GM18505 (cell line): ENCODE measurements at regions not wholly inside any gene's neighbourhood (a gene's known extent, or its start where the extent isn't known, plus 50 kb on each side); places are given as distances from the start of the nearest gene placed in this dataset.

ENCODE experiments used
- ATAC-seq: cut with Tn5 transposase; IDR thresholded peaks from one replicate; pipeline ENCODE4 v1.9.1; 2021; ENCODE audit not compliant: unreplicated experiment
- POLR2A ChIP-seq: IDR thresholded peaks from 4 replicates; pipeline ENCODE4 v1.6.1; 2011; ENCODE audit warnings: borderline replicate concordance; ENCODE audit not compliant: insufficient read depth, insufficient read length; ENCODE audit errors: extremely low read depth

GRCh38 chr10:2933071-2933470 lies 134.3 kb upstream of the PFKP start:
- no peak for TF ChIP-seq POLR2A
- ATAC-seq, result no peak

- no peak for TF ChIP-seq POLR2A
- ATAC-seq, result no peak
Measured at GRCh38 chr10:2929480-2930258, 137.7 kb upstream of the PFKP start.

GRCh38 chr10:2927958-2928840 lies 139.1 kb upstream of the PFKP start:
- no peak for TF ChIP-seq POLR2A
- ATAC-seq, result peak; percentile 85

GRCh38 chr10:2926918-2927660 lies 140.3 kb upstream of the PFKP start:
- no peak for ATAC-seq

GRCh38 chr10:2925631-2926030 lies 141.7 kb upstream of the PFKP start:
- ATAC-seq, result no peak
- TF ChIP-seq POLR2A, result no peak

More at GRCh38 chr10:2926918-2927660, 140.3 kb upstream of the PFKP start:
- no peak for TF ChIP-seq POLR2A

DNA sequence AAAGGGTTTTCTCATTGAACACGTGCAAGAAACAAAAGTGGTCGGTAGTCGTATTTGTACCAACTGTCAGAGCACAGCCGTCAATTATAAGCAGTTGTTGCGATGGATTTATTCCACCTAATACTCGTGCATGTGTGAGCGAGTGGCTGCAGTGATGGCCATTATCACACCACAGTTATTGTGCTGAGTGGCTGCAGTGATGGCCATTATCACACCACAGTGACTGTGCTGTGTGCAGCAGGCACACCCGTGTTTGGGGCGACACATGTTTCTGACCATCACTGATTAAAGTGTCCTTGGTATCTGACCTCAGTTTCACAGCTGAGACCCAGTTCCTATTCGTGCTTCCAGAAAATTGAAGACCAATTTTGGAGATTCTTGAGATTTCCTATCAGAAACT lies 142.9 kb upstream of the PFKP start:
- TF ChIP-seq POLR2A, result no peak
- ATAC-seq, result no peak

DNA sequence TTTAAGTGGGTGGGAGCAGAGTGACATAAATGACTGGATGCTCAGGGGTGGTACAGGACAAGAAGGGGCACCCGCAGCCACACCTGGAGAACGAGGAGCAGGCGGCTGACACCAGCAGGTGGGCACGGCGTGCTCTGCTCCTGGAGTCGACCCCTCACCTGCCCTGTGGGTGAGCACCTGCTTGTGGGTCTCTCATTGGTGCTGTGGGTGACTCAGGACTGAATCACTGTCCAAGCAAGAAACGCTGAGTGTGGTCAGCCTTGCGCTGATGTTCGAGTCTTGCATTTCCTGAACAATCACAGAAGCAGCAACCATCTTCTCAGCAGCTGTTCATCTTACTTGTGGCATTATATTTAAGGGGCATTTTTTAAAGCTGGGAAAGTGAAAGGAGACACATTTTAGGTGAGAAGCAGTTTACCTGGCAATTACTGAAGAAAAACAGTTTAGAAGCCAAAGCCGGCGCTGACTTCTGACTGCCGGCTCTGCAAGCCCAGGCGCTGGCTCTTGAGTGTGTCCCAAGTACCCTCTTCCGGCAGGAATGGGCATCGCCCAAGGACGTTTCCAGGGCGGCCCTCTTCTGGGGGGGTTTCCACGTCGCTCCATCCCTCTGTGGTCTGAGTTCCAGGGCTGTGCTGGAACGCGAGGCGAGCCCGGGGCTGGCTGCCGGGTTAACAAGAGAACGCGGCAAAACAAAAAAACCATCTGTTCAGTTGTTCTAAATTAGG lies 145.2 kb upstream of the PFKP start:
- TF ChIP-seq POLR2A, result no peak
- ATAC-seq, result no peak

GRCh38 chr10:2920637-2921036 lies 146.7 kb upstream of the PFKP start:
- no peak for TF ChIP-seq POLR2A

GRCh38 chr10:2920168-2920567 lies 147.2 kb upstream of the PFKP start:
- TF ChIP-seq POLR2A, result no peak
- no peak for ATAC-seq

More at GRCh38 chr10:2920637-2921036, 146.7 kb upstream of the PFKP start:
- no peak for ATAC-seq

GRCh38 chr10:2919016-2919415 lies 148.3 kb upstream of the PFKP start:
- ATAC-seq, result no peak
- no peak for TF ChIP-seq POLR2A

- no peak for ATAC-seq
- TF ChIP-seq POLR2A, result no peak
Measured at GRCh38 chr10:2918489-2918888, 148.9 kb upstream of the PFKP start.

- TF ChIP-seq POLR2A, result no peak
- ATAC-seq, result no peak
Measured at GRCh38 chr10:2917926-2918325, 149.4 kb upstream of the PFKP start.
